Astrocyte (in vitro differentiated cells and primary cell): ENCODE measurements at regions not wholly inside any gene's neighbourhood (a gene's known extent, or its start where the extent isn't known, plus 50 kb on each side); places are given as distances from the start of the nearest gene placed in this dataset.

Source experiments
- DNase-seq: peaks from one replicate; pipeline ENCODE4 v3.0.0-alpha.2; 2010; ENCODE audit warnings: low read depth
- FAIRE-seq: peaks from 2 replicates; lab custom pipeline; 2011; peaks lifted over from hg19 to GRCh38; lab: Jason Lieb, UNC
- H2AFZ ChIP-seq: 2 replicates; pipeline ENCODE4 v1.6.0; 2012; ENCODE audit warnings: low read depth, low read length, inconsistent platforms
- H3K27ac ChIP-seq: 2 replicates; pipeline ENCODE4 v1.5.1; 2011; ENCODE audit warnings: low read depth, low read length, inconsistent platforms
- H3K27me3 ChIP-seq: 2 replicates; pipeline ENCODE4 v1.6.0; 2011; ENCODE audit warnings: low read length, inconsistent platforms; ENCODE audit not compliant: insufficient read depth
- H3K36me3 ChIP-seq: 2 replicates; pipeline ENCODE4 v1.5.1; 2011; ENCODE audit warnings: low read length, inconsistent platforms; ENCODE audit not compliant: insufficient read depth
- H3K4me1 ChIP-seq: 2 replicates; pipeline ENCODE4 v1.5.1; 2011; ENCODE audit warnings: low read length, inconsistent platforms; ENCODE audit not compliant: insufficient read depth
- H3K4me2 ChIP-seq: 2 replicates; pipeline ENCODE4 v1.6.0; 2012; ENCODE audit warnings: low read length, inconsistent platforms
- H3K4me3 ChIP-seq: 2 replicates; pipeline ENCODE4 v1.5.1; 2011; ENCODE audit warnings: low read depth, mild to moderate bottlenecking, low read length, inconsistent platforms; ENCODE audit not compliant: insufficient read depth
- H3K79me2 ChIP-seq: 2 replicates; pipeline ENCODE4 v1.6.0; 2012; ENCODE audit warnings: mild to moderate bottlenecking, low read length, inconsistent platforms; ENCODE audit not compliant: insufficient read depth
- H3K9ac ChIP-seq: 2 replicates; pipeline ENCODE4 v1.6.0; 2012; ENCODE audit warnings: mild to moderate bottlenecking, low read length, inconsistent platforms
- H3K9me3 ChIP-seq: 2 replicates; pipeline ENCODE4 v1.5.1; 2012; ENCODE audit warnings: low read depth, mild to moderate bottlenecking, low read length, inconsistent platforms; ENCODE audit not compliant: insufficient read depth
- H4K20me1 ChIP-seq: 2 replicates; pipeline ENCODE4 v1.6.0; 2012; ENCODE audit warnings: low read length, inconsistent platforms; ENCODE audit not compliant: insufficient read depth
- H3K27ac Mint-ChIP-seq: one replicate; pipeline ENCODE4 v1.8.0; 2021; ENCODE audit warnings: mild to moderate bottlenecking, mixed read lengths; ENCODE audit not compliant: unreplicated experiment
- H3K27me3 Mint-ChIP-seq: one replicate; pipeline ENCODE4 v1.8.0; 2021; ENCODE audit warnings: low read depth, mixed read lengths; ENCODE audit not compliant: unreplicated experiment
- H3K36me3 Mint-ChIP-seq: one replicate; pipeline ENCODE4 v1.8.0; 2021; ENCODE audit warnings: low read depth, mixed read lengths; ENCODE audit not compliant: unreplicated experiment
- H3K4me1 Mint-ChIP-seq: one replicate; pipeline ENCODE4 v1.8.0; 2021; ENCODE audit warnings: low read depth, mixed read lengths; ENCODE audit not compliant: unreplicated experiment
- H3K4me3 Mint-ChIP-seq: one replicate; pipeline ENCODE4 v1.8.0; 2021; ENCODE audit warnings: mild to moderate bottlenecking, moderate library complexity, mixed read lengths; ENCODE audit not compliant: unreplicated experiment
- H3K9me3 Mint-ChIP-seq: one replicate; pipeline ENCODE4 v1.8.0; 2021; ENCODE audit warnings: mild to moderate bottlenecking, mixed read lengths; ENCODE audit not compliant: unreplicated experiment
- EZH2 ChIP-seq: IDR thresholded peaks from 2 replicates; pipeline ENCODE4 v1.6.1; 2012; ENCODE audit warnings: mild to moderate bottlenecking, low read length, inconsistent platforms; ENCODE audit not compliant: insufficient read depth
- TF ChIP-seq, protein P1 (sequence below): IDR thresholded peaks from 2 replicates; pipeline ENCODE4 v1.5.1; 2011; ENCODE audit warnings: low read depth, mild to moderate bottlenecking, inconsistent platforms, low read length, moderate library complexity; ENCODE audit not compliant: insufficient read depth

- Mint-ChIP-seq H3K4me3 (no peak overlapping the region), H3K27me3 (no peaks in the 10 kb centered on the region), H3K36me3 (no peaks in the 10 kb centered on the region), H3K9me3 (peaks cover 2% of the 10 kb centered on the region), H3K27ac (no peak overlapping the region), H3K4me1 (peaks cover 3% of the 10 kb centered on the region)
- DNase-seq, result no peak
- FAIRE-seq, result no peak
- Histone ChIP-seq H2AFZ (no peak overlapping the region), H3K36me3 (no peaks in the 10 kb centered on the region), H3K27ac (no peak overlapping the region), H3K9me3 (no peaks in the 10 kb centered on the region), H3K79me2 (no peaks in the 10 kb centered on the region), H4K20me1 (no peaks in the 10 kb centered on the region), H3K4me3 (no peak overlapping the region), H3K4me2 (no peak overlapping the region), H3K9ac (no peak overlapping the region), H3K27me3 (no peaks in the 10 kb centered on the region), H3K4me1 (no peaks in the 10 kb centered on the region)
- TF ChIP-seq, protein P1, sequence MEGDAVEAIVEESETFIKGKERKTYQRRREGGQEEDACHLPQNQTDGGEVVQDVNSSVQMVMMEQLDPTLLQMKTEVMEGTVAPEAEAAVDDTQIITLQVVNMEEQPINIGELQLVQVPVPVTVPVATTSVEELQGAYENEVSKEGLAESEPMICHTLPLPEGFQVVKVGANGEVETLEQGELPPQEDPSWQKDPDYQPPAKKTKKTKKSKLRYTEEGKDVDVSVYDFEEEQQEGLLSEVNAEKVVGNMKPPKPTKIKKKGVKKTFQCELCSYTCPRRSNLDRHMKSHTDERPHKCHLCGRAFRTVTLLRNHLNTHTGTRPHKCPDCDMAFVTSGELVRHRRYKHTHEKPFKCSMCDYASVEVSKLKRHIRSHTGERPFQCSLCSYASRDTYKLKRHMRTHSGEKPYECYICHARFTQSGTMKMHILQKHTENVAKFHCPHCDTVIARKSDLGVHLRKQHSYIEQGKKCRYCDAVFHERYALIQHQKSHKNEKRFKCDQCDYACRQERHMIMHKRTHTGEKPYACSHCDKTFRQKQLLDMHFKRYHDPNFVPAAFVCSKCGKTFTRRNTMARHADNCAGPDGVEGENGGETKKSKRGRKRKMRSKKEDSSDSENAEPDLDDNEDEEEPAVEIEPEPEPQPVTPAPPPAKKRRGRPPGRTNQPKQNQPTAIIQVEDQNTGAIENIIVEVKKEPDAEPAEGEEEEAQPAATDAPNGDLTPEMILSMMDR, result no peak
- TF ChIP-seq EZH2, result no peak
Measured at GRCh38 chr3:36302158-36302509, 78.2 kb upstream of the STAC start.

DNA sequence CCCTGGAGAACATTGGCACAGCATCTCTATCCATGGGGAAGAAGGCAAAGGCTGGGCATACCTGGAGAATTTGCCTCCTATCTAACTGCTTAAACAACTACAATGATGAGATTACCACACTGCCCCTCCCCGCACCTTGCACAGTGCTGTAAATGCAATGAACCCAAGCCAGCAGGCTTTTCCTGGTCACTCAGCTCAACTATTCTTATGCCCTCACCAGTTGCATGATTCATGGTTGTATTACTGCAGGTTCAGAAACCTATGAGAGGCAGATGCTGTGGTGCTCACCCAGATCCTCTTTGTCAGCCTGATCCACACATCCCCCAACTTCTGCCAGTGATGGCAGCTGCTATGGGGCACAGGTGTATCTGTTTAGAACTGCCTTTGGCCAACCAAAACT is 77.7 kb upstream of the STAC start:
- Mint-ChIP-seq H3K27ac (no peak overlapping the region), H3K4me1 (no peaks in the 10 kb centered on the region), H3K27me3 (no peaks in the 10 kb centered on the region), H3K9me3 (peaks cover 2% of the 10 kb centered on the region), H3K36me3 (no peaks in the 10 kb centered on the region), H3K4me3 (no peak overlapping the region)
- DNase-seq, result no peak
- Histone ChIP-seq H3K79me2 (no peaks in the 10 kb centered on the region), H4K20me1 (no peaks in the 10 kb centered on the region), H3K4me1 (no peaks in the 10 kb centered on the region), H3K9ac (no peak overlapping the region), H3K36me3 (no peaks in the 10 kb centered on the region), H3K27me3 (no peaks in the 10 kb centered on the region), H2AFZ (no peak overlapping the region), H3K4me3 (no peak overlapping the region), H3K4me2 (no peak overlapping the region), H3K27ac (no peak overlapping the region), H3K9me3 (no peaks in the 10 kb centered on the region)
- no peak for FAIRE-seq
- TF ChIP-seq, protein P1, result no peak
- TF ChIP-seq EZH2, result no peak

- no peaks in the 10 kb centered on the region for H3K79me2 ChIP-seq
- no peak overlapping the region for H3K4me3 ChIP-seq
- H3K4me3 Mint-ChIP-seq, result no peak overlapping the region
- no peaks in the 10 kb centered on the region for H3K9me3 ChIP-seq
- H3K4me1 ChIP-seq, result no peaks in the 10 kb centered on the region
- no peaks in the 10 kb centered on the region for H3K27me3 ChIP-seq
- TF ChIP-seq, protein P1, result no peak
- TF ChIP-seq EZH2, result no peak
- H3K27ac Mint-ChIP-seq, result no peak overlapping the region
- H3K9me3 Mint-ChIP-seq, result peaks cover 2% of the 10 kb centered on the region
- no peak overlapping the region for H3K4me2 ChIP-seq
- H4K20me1 ChIP-seq, result no peaks in the 10 kb centered on the region
- DNase-seq (no peak), FAIRE-seq (no peak)
- no peak overlapping the region for H2AFZ ChIP-seq
- no peaks in the 10 kb centered on the region for H3K36me3 ChIP-seq
- no peaks in the 10 kb centered on the region for H3K4me1 Mint-ChIP-seq
- no peaks in the 10 kb centered on the region for H3K27me3 Mint-ChIP-seq
- no peak overlapping the region for H3K27ac ChIP-seq
- no peaks in the 10 kb centered on the region for H3K36me3 Mint-ChIP-seq
- no peak overlapping the region for H3K9ac ChIP-seq
Measured at GRCh38 chr3:36303286-36303685, 77.0 kb upstream of the STAC start.
